ENCODE measurements at regions not wholly inside any gene's neighbourhood (a gene's known extent, or its start where the extent isn't known, plus 50 kb on each side); places are given as distances from the start of the nearest gene placed in this dataset.

DNA sequence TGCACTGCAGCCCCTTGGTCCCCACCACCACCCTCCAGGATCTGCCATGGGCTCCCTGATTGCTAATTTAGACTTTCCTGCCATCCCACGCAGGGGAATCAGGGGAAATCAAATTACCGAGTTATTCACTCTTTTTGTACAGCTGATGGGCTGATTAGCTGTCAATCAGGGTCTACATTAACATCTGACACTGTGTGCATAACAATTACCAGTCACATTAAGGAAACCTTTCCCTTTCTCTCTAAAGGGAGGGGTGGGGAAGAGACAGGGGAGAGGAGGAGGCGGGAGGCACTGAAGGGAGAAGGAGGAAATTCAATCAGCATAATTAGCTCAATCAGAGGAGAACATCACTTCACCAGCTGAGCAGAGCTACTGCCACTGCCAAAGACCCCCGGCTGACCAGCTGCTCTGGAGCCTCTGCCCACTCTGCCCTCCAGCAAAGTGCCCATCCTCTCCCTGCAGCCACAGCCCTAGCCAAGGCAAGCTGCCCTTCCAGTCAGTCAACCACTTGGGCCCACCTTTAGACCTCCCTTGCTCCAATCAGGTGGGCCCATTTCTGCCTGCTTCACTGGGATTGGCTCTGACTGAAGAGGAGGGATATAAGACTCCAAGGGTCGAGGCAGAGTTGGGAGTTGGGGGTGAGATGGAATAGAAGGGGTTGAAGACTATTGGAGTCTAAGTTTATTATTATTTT is 199.3 kb upstream of the ZC3H12A start:
- no peak for TF ChIP-seq ZFX (IDR thresholded peaks at IDR 0.05)
- TF ChIP-seq, protein P1, sequence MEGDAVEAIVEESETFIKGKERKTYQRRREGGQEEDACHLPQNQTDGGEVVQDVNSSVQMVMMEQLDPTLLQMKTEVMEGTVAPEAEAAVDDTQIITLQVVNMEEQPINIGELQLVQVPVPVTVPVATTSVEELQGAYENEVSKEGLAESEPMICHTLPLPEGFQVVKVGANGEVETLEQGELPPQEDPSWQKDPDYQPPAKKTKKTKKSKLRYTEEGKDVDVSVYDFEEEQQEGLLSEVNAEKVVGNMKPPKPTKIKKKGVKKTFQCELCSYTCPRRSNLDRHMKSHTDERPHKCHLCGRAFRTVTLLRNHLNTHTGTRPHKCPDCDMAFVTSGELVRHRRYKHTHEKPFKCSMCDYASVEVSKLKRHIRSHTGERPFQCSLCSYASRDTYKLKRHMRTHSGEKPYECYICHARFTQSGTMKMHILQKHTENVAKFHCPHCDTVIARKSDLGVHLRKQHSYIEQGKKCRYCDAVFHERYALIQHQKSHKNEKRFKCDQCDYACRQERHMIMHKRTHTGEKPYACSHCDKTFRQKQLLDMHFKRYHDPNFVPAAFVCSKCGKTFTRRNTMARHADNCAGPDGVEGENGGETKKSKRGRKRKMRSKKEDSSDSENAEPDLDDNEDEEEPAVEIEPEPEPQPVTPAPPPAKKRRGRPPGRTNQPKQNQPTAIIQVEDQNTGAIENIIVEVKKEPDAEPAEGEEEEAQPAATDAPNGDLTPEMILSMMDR (conservative IDR thresholded peaks at IDR 0.05) = no peak

DNA sequence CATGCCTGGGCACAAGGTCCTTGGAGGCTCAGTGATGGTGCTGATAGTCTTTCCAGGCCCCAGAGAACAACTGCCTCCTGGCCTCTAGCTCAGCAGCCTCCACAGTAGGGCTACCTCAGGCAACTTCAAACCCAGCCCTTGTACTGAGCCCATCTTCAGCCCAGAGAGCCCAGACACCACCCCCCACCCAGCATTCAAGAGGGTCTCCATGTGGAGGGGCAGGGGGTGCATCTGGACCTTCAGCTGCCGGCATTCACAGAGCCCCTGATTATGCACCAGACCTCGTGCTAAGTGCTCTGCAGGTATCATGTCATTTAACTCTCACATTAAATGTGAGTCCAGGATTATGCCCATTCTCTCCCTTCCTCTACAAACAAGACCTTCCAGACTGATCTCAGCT is 197.0 kb upstream of the ZC3H12A start:
- H3K27ac ChIP-seq = no peak overlapping the region
- TF ChIP-seq, protein P1 (conservative IDR thresholded peaks at IDR 0.05) = no peak
- TF ChIP-seq ZFX (IDR thresholded peaks at IDR 0.05) = no peak

More for the DNA sequence above, 199.3 kb upstream of the ZC3H12A start:
- H3K27ac ChIP-seq = no peak overlapping the region

DNA sequence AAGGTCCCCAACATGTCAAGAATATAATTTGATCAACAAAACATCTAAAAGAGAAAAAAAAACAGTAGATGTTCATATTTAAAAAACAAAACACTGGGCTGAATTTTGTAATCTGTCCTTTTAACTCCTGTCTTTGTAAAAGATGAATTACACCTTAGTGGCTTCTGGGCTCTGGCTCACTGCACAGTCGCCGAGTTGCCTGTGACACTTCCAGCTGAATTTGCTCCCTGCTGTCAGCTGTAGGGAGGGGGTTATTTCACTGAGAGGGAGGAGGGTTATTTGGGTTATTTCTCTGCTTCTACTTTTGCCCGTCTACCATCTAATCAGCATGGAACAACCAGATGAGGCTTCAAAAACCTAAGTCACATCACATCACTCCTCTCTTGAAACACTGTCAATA is 193.0 kb upstream of the ZC3H12A start:
- H3K27ac ChIP-seq = no peak overlapping the region
- TF ChIP-seq, protein P1 (conservative IDR thresholded peaks at IDR 0.05) = no peak
- no peak for TF ChIP-seq ZFX (IDR thresholded peaks at IDR 0.05)

DNA sequence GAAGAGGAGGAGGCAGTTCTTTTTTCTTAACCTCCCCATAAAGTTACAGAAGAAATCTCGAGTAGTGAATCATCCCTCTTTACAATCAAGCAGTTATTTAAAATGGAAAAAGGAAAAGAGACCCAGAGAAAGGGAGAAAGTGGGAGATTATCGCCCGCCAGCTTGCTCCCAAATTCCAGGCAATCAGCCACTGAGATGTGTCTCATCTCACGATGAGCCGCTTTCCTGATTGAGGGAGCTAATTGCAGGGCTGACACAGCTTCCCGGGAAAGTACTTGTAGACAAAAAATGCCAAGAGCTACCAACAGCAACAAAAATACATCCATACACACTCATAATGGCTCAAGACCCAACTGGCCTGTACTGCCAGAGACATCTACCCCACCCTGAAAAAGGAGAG is 191.6 kb upstream of the ZC3H12A start:
- no peak overlapping the region for H3K27ac ChIP-seq
- no peak for TF ChIP-seq ZFX (IDR thresholded peaks at IDR 0.05)
- TF ChIP-seq, protein P1 (conservative IDR thresholded peaks at IDR 0.05) = no peak

DNA sequence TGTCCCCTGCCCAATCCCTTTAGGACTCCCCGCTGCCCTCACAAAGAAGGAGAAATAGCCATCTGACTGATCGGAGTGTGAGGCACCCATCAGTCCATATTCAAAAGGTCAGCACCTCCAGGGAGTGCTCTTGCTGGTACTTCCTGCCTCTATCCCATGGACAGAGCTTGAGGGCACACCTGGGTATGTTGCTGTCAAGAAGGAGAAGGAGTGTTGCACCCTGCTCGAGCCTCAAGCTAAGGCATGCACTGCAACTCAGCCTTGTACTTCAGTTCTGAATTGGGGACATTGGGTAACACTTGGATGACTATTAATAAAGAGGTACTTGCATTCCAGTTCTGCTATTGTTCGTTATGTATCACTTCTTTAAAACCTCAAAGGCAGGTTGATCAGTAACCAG is 190.3 kb upstream of the ZC3H12A start:
- TF ChIP-seq, protein P1 (conservative IDR thresholded peaks at IDR 0.05) = no peak
- TF ChIP-seq ZFX (IDR thresholded peaks at IDR 0.05) = no peak
- no peak overlapping the region for H3K27ac ChIP-seq

DNA sequence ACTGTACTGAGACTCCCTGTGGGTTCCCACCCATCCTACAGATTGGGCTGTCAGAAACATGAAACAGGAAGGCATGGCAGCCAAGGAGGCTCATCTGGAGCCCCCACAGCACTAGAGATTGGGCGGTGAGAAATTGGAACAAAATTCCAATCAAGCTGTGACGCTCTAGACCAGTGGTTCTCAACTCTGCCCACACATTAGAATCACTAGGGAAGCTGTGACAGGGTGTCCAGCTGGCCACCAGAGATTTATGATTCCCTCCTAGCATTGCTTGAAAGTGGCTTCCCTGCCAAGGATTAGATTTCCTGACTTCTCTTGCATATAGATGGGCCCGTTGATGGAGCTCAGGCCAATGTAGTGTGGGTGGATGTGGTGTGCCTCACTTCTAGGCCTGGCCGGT is 187.5 kb upstream of the ZC3H12A start:
- TF ChIP-seq ZFX (IDR thresholded peaks at IDR 0.05) = no peak
- TF ChIP-seq, protein P1 (conservative IDR thresholded peaks at IDR 0.05) = no peak
- no peak overlapping the region for H3K27ac ChIP-seq

DNA sequence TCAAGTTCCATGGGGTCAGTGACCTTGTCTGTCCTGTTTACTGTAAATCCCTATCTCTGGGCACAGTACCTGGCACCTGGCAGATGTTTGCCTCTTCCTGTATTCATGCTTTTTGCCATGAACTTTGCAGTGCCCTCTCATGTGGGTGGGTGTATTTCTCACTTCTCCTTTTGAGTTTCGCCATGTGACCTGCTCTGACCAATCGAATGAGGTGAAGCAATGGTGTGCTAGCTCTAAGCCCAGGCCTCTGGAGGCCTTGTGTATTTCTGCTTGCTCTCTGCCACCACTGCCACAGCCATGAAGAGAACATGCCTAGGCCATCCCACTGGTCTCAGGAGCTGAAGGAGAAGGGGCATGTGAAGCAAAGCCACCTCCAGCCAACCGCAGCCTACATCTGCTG is 185.5 kb upstream of the ZC3H12A start:
- no peak overlapping the region for H3K27ac ChIP-seq
- TF ChIP-seq ZFX (IDR thresholded peaks at IDR 0.05) = no peak
- TF ChIP-seq, protein P1 (conservative IDR thresholded peaks at IDR 0.05) = no peak
